Omental fat pad (tissue), 3 donors: ENCODE measurements at regions not wholly inside any gene's neighbourhood (a gene's known extent, or its start where the extent isn't known, plus 50 kb on each side); places are given as distances from the start of the nearest gene placed in this dataset.

Experiments
- ATAC-seq: fragments of 150-250 bp; one replicate; pipeline ENCODE4 v1.9.1; 2016; ENCODE audit warnings: mild to moderate bottlenecking, moderate library complexity; ENCODE audit not compliant: low FRiP score
- DNase-seq: peaks from one replicate; pipeline ENCODE4 v3.0.0-alpha.2; 2019; ENCODE audit warnings: low spot score
- TF ChIP-seq, protein P1 (sequence below), 3 donors: fragments of 450-650 bp; IDR thresholded peaks; one replicate each; pipeline ENCODE4 v1.5.1; 2016 to 2017; ENCODE audit warnings: antibody characterized with exemption in 3 of 3, mild to moderate bottlenecking in 3 of 3, moderate library complexity in 2 of 3

GRCh38 chr2:120488531-120488930 is 142.6 kb downstream of the INHBB start:
- no peak for DNase-seq

DNA sequence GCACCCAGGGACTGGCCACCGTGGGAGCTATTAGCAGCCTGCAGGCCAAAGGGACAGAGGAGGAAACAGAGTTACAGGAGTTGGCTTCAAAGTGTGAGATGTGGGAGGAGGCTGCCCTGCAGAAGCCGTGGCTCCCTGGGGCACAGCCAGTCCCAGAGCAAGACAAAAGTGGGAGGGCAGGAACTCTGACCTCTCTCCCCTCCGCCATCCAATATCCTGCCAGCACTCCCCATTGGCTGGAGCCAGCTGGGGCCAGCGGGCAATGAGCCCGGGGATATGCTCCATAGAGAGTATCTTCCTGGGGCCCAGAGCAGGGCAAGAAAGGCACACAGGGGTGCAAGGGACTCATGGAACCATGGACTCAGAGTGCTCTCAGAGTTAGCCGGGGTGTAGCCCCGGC is 143.1 kb downstream of the INHBB start:
- DNase-seq, result no peak
- ATAC-seq, result no peak
- TF ChIP-seq, protein P1, sequence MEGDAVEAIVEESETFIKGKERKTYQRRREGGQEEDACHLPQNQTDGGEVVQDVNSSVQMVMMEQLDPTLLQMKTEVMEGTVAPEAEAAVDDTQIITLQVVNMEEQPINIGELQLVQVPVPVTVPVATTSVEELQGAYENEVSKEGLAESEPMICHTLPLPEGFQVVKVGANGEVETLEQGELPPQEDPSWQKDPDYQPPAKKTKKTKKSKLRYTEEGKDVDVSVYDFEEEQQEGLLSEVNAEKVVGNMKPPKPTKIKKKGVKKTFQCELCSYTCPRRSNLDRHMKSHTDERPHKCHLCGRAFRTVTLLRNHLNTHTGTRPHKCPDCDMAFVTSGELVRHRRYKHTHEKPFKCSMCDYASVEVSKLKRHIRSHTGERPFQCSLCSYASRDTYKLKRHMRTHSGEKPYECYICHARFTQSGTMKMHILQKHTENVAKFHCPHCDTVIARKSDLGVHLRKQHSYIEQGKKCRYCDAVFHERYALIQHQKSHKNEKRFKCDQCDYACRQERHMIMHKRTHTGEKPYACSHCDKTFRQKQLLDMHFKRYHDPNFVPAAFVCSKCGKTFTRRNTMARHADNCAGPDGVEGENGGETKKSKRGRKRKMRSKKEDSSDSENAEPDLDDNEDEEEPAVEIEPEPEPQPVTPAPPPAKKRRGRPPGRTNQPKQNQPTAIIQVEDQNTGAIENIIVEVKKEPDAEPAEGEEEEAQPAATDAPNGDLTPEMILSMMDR (IDR thresholded peaks at IDR 0.05), result no peak

More at GRCh38 chr2:120488531-120488930, 142.6 kb downstream of the INHBB start:
- TF ChIP-seq, protein P1 (IDR thresholded peaks at IDR 0.05), result no peak
- ATAC-seq, result no peak

GRCh38 chr2:120490091-120490798 is 144.3 kb downstream of the INHBB start:
- no peak for DNase-seq
- ATAC-seq, result no peak
- TF ChIP-seq, protein P1 (IDR thresholded peaks at IDR 0.05), result no peak

- DNase-seq (no peak), ATAC-seq (no peak)
- TF ChIP-seq, protein P1 (IDR thresholded peaks at IDR 0.05), result no peak
These were observed 145.2 kb downstream of the INHBB start for GRCh38 chr2:120491111-120491625.

- TF ChIP-seq, protein P1 (IDR thresholded peaks at IDR 0.05), result no peak
- DNase-seq, result no peak
- ATAC-seq, result no peak
These were observed 147.3 kb downstream of the INHBB start for GRCh38 chr2:120493231-120493630.

GRCh38 chr2:120494446-120494845 is 148.5 kb downstream of the INHBB start:
- TF ChIP-seq, protein P1 (IDR thresholded peaks at IDR 0.05), result no peak
- ATAC-seq (no peak), DNase-seq (no peak)

DNA sequence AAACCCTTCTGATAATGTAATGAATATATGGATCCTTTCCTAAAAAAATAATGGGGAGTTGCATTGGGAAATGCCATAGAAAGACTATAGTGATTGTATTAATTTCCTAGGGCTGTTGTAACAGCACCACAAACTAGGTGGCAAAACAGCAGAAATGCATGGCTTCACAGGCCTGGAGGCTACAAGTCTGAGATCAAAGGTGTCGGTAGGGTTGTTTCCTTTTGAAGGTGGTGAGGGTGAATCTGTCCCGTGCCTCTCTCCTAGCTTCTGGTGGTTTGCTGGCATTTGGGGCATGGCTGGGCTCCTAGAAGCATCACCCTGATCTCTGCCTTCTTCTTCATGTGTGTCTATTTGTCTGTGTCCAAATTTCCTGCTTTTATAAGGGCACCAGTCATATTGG is 149.7 kb downstream of the INHBB start:
- ATAC-seq (no peak), DNase-seq (no peak)
- TF ChIP-seq, protein P1 (IDR thresholded peaks at IDR 0.05), result no peak
